GM12878 (cell line): ENCODE measurements at regions not wholly inside any gene's neighbourhood (a gene's known extent, or its start where the extent isn't known, plus 50 kb on each side); places are given as distances from the start of the nearest gene placed in this dataset.

Experiments
- ATAC-seq: fragments of 200-7000 bp; cut with Tn5 transposase; 3 replicates; pipeline ENCODE4 v1.9.1; 2020; ENCODE audit warnings: mild to moderate bottlenecking, moderate library complexity
- BruUV-seq: library from RNA; stranded (reverse); fragments of 400-500 nt; replicated peaks from 2 replicates; lab custom pipeline; 2021; lab: Mats Ljungman, UMichigan
- CTCF ChIA-PET: fragments of 300-600 bp; sonication (Branson Sonifier 250); formaldehyde crosslinking; extraction: SDS; loops from one replicate; lab custom pipeline; 2021; ENCODE audit warnings: inconsistent platforms; lab: Yijun Ruan, JAX
- POLR2A ChIA-PET: fragments of 350-600 bp; formaldehyde crosslinking; extraction: SDS; loops from one replicate; lab custom pipeline; 2021; ENCODE audit warnings: inconsistent platforms; lab: Charles Lee
- RAD21 ChIA-PET: fragments of 300-600 bp; sonication (Branson Sonifier 250); formaldehyde crosslinking; loops from one replicate; lab custom pipeline; 2023; ENCODE audit warnings: antibody characterized with exemption; ENCODE audit not compliant: unreplicated experiment; lab: Charles Lee
- SMC1A ChIA-PET: fragments of 300-600 bp; sonication (Branson Sonifier 250); formaldehyde crosslinking; loops from one replicate; lab custom pipeline; 2023; ENCODE audit not compliant: unreplicated experiment, uncharacterized antibody; lab: Charles Lee
- DNase-seq: peaks from one replicate; pipeline ENCODE4 v3.0.0-alpha.2; 2011; ENCODE audit warnings: low read depth, low spot score
- FAIRE-seq: peaks from 3 replicates; lab custom pipeline; 2011; peaks lifted over from hg19 to GRCh38; lab: Jason Lieb, UNC
- H2AFZ ChIP-seq: 2 replicates; pipeline ENCODE4 v1.6.0; 2011; ENCODE audit warnings: low read depth, low read length, control low read depth; ENCODE audit not compliant: control insufficient read depth
- H3K27ac ChIP-seq: 2 replicates; pipeline ENCODE4 v1.5.1; 2011; ENCODE audit warnings: control low read depth; ENCODE audit not compliant: control insufficient read depth, insufficient read depth
- H3K27me3 ChIP-seq, 2 experiments: replicated peaks in 1 of 2; 2 replicates each; pipeline versions ENCODE4 v1.6.0 to v1.6.1; 2011; ENCODE audit warnings: low read length in 1 of 2; ENCODE audit not compliant: control insufficient read depth in 2 of 2, insufficient read depth in 2 of 2
- H3K36me3 ChIP-seq, 2 experiments: 2 replicates each; pipeline ENCODE4 v1.5.1; 2011; ENCODE audit warnings: low read length in 1 of 2; ENCODE audit not compliant: control insufficient read depth in 2 of 2, insufficient read depth in 2 of 2
- H3K4me1 ChIP-seq: 2 replicates; pipeline ENCODE4 v1.6.1; 2011; ENCODE audit warnings: mild to moderate bottlenecking, low read length, moderate library complexity, mixed read lengths; ENCODE audit not compliant: control insufficient read depth, insufficient read depth
- H3K4me2 ChIP-seq: 2 replicates; pipeline ENCODE4 v1.6.0; 2011; ENCODE audit warnings: control low read depth; ENCODE audit not compliant: control insufficient read depth, insufficient read depth
- H3K4me3 ChIP-seq: fragments of 200-600 bp; sonication (generic); 2 replicates; pipeline ENCODE4 v1.5.1; 2016
- H3K79me2 ChIP-seq: 2 replicates; pipeline ENCODE4 v1.6.0; 2011; ENCODE audit warnings: low read length; ENCODE audit not compliant: control insufficient read depth, insufficient read depth
- H3K9ac ChIP-seq: 2 replicates; pipeline ENCODE4 v1.8.0; 2011; ENCODE audit warnings: low read length, control low read depth, mixed read lengths; ENCODE audit not compliant: control insufficient read depth, insufficient read depth
- H3K9me3 ChIP-seq: replicated peaks from 3 replicates; pipeline ENCODE4 v1.5.1; 2011; ENCODE audit warnings: mild to moderate bottlenecking, low read length; ENCODE audit not compliant: control insufficient read depth, insufficient read depth
- H4K20me1 ChIP-seq: 2 replicates; pipeline ENCODE4 v1.6.0; 2011; ENCODE audit not compliant: control insufficient read depth, insufficient read depth
- BCL11A ChIP-seq: IDR thresholded peaks from 2 replicates; pipeline ENCODE4 v1.6.1; 2011; ENCODE audit warnings: low read depth, low read length
- CHD4 ChIP-seq: fragments of 200-600 bp; sonication (generic); IDR thresholded peaks from 2 replicates; pipeline ENCODE4 v1.6.1; 2016; ENCODE audit warnings: mild to moderate bottlenecking
- EGR1 ChIP-seq, 2 experiments: IDR thresholded peaks; 1 replicate in 1 of 2; 2 replicates in 1 of 2; pipeline ENCODE4 v1.6.1; 2011 to 2012; ENCODE audit warnings: low read depth in 2 of 2, low read length in 2 of 2, borderline replicate concordance in 1 of 2, mild to moderate bottlenecking in 1 of 2, moderate library complexity in 1 of 2
- KAT2A ChIP-seq: conservative IDR thresholded peaks from 2 replicates; pipeline ENCODE4 v1.6.1; 2011; ENCODE audit warnings: low read depth, low read length; ENCODE audit not compliant: control insufficient read depth
- KDM1A ChIP-seq: fragments of 200-600 bp; sonication (generic); IDR thresholded peaks from 2 replicates; pipeline ENCODE4 v1.6.1; 2016; ENCODE audit warnings: borderline replicate concordance
- LARP7 ChIP-seq: fragments of 450-650 bp; IDR thresholded peaks from 2 replicates; pipeline ENCODE4 v1.6.1; 2017; ENCODE audit warnings: mild to moderate bottlenecking
- NFYB ChIP-seq: IDR thresholded peaks from 2 replicates; pipeline ENCODE4 v1.6.1; 2011; ENCODE audit warnings: low read depth, mild to moderate bottlenecking, low read length, improper control_type of control experiment, moderate library complexity; ENCODE audit not compliant: insufficient read depth
- POU2F2 ChIP-seq: IDR thresholded peaks from 3 replicates; pipeline ENCODE4 v1.6.1; 2011; ENCODE audit warnings: low read depth, mild to moderate bottlenecking, low read length, borderline replicate concordance
- RUNX3 ChIP-seq: IDR thresholded peaks from 2 replicates; pipeline ENCODE4 v1.6.1; 2012; ENCODE audit warnings: low read length, inconsistent platforms
- SIN3A ChIP-seq: IDR thresholded peaks from 2 replicates; pipeline ENCODE4 v1.6.1; 2012; ENCODE audit warnings: low read depth, low read length, improper control_type of control experiment
- SREBF1 ChIP-seq: IDR thresholded peaks from 2 replicates; pipeline ENCODE4 v1.6.1; 2012; ENCODE audit warnings: mild to moderate bottlenecking, low read length
- TCF3 ChIP-seq: IDR thresholded peaks from 2 replicates; pipeline ENCODE4 v1.6.1; 2012; ENCODE audit warnings: low read depth, mild to moderate bottlenecking, low read length, borderline replicate concordance; ENCODE audit not compliant: insufficient read depth
- YBX1 ChIP-seq: fragments of 450-650 bp; IDR thresholded peaks from 2 replicates; pipeline ENCODE4 v1.6.1; 2016; ENCODE audit warnings: antibody characterized with exemption
- WGBS: methylation state at CpG from one replicate; pipeline ENCODE4 v1.1.6; 2016; ENCODE audit warnings: low lambda C conversion rate; ENCODE audit not compliant: insufficient replicate concordance, insufficient coverage; ENCODE audit errors: missing lambda C conversion rate; 5-methylcytosine and 5-hydroxymethylcytosine counted together
- in situ Hi-C: fragments of 300-500 bp; cut with MboI; formaldehyde crosslinking; loops from 9 replicates; pipeline ENCODE4 v1.14.3; 2018; ENCODE audit warnings: mixed read lengths
- intact Hi-C: fragments of 100-400 bp; cut with micrococcal nuclease; formaldehyde crosslinking; loops from one replicate; pipeline ENCODE4 v1.14.2; 2022; ENCODE audit not compliant: unreplicated experiment
- TF ChIP-seq, protein P1 (sequence below): fragments of 450-650 bp; IDR thresholded peaks from 2 replicates; pipeline ENCODE4 v1.6.1; 2017; ENCODE audit warnings: antibody characterized with exemption, mild to moderate bottlenecking, moderate library complexity
- TF ChIP-seq, protein P2 (sequence below), 3 experiments: IDR thresholded peaks in 2 of 3; conservative IDR thresholded peaks in 1 of 3; 2 replicates each; pipeline ENCODE4 v1.5.1; 2011; ENCODE audit warnings: low read depth in 3 of 3, low read length in 3 of 3, mild to moderate bottlenecking in 3 of 3, control low read depth in 2 of 3, moderate library complexity in 2 of 3, inconsistent platforms in 1 of 3, mixed read lengths in 1 of 3; ENCODE audit not compliant: control insufficient read depth in 2 of 3, insufficient read depth in 1 of 3; ENCODE audit errors: extremely low read depth in 1 of 3
- TF ChIP-seq, protein P3 (sequence below): fragments of 450-650 bp; IDR thresholded peaks from 2 replicates; pipeline ENCODE4 v1.6.1; 2017; ENCODE audit warnings: mild to moderate bottlenecking
- TF ChIP-seq, protein P4 (sequence below): fragments of 450-650 bp; IDR thresholded peaks from 2 replicates; pipeline ENCODE4 v1.6.1; 2017; ENCODE audit warnings: mild to moderate bottlenecking, low read depth, inconsistent platforms; ENCODE audit not compliant: poor library complexity, severe bottlenecking

DNA sequence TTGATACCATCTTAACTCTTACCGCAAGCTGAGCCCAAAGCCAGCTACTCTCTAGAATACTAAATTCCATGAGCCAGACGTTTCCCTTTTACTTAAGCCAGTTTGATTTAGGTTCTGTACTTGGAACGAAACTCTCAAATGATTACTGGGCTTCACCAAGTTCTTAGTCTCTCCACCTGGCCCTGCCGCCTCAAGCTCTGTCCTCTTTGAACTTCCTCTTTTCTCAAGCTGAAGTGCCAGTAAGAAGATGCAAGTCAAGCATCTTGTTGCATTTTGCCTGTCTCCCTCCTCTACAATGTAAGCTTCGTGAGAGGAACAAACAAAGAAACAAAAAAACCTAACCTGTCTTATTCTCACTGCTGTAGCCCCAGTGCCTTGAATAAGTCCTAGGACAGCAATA is 358.2 kb upstream of the NPVF start:
- no peaks in the 10 kb centered on the region for H3K36me3 ChIP-seq
- no peak for FAIRE-seq
- no peak for DNase-seq
- no peak overlapping the region for H3K4me3 ChIP-seq
- no peak overlapping the region for H3K4me2 ChIP-seq
- ChIA-PET CTCF (interaction anchor here (1.0 to 3.7 kb wide), 5 partner anchors 18 to 330 kb away, joined by 3 to 26 read pairs (median 5); no protein-coding TSS in a partner anchor), RAD21 (no interaction called here), SMC1A (no interaction called here), POLR2A (no interaction called here)
- H3K4me1 ChIP-seq: no peaks in the 10 kb centered on the region
- in situ Hi-C loops (no loop called here), intact Hi-C loops (no loop called here)
- H3K9ac ChIP-seq: no peak overlapping the region
- BruUV-seq: no TSS peak
- H3K27me3 ChIP-seq: no peaks in the 10 kb centered on the region; a peak in 1 of 4 replicates
- ATAC-seq: no peak
- 10% methylated on average over 5 of the region's 5 CpGs for whole genome bisulfite sequencing
- H4K20me1 ChIP-seq: no peaks in the 10 kb centered on the region
- no peaks in the 10 kb centered on the region for H3K9me3 ChIP-seq
- no peaks in the 10 kb centered on the region for H3K79me2 ChIP-seq
- H2AFZ ChIP-seq: no peak overlapping the region
- no peak overlapping the region for H3K27ac ChIP-seq
- TF ChIP-seq RUNX3 (no peak), SREBF1 (no peak), EGR1 (IDR thresholded peaks at IDR 0.05; ENCODE audit: borderline replicate concordance in 1 of 2, low read depth in 2 of 2, low read length in 2 of 2) (no peak), POU2F2 (no peak), KAT2A (no peak), KDM1A (no peak), NFYB (no peak), TCF3 (no peak), YBX1 (no peak), CHD4 (no peak), LARP7 (no peak), SIN3A (no peak), BCL11A (no peak)
- TF ChIP-seq, protein P1, sequence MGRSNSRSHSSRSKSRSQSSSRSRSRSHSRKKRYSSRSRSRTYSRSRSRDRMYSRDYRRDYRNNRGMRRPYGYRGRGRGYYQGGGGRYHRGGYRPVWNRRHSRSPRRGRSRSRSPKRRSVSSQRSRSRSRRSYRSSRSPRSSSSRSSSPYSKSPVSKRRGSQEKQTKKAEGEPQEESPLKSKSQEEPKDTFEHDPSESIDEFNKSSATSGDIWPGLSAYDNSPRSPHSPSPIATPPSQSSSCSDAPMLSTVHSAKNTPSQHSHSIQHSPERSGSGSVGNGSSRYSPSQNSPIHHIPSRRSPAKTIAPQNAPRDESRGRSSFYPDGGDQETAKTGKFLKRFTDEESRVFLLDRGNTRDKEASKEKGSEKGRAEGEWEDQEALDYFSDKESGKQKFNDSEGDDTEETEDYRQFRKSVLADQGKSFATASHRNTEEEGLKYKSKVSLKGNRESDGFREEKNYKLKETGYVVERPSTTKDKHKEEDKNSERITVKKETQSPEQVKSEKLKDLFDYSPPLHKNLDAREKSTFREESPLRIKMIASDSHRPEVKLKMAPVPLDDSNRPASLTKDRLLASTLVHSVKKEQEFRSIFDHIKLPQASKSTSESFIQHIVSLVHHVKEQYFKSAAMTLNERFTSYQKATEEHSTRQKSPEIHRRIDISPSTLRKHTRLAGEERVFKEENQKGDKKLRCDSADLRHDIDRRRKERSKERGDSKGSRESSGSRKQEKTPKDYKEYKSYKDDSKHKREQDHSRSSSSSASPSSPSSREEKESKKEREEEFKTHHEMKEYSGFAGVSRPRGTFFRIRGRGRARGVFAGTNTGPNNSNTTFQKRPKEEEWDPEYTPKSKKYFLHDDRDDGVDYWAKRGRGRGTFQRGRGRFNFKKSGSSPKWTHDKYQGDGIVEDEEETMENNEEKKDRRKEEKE: no peak
- TF ChIP-seq, protein P2, sequence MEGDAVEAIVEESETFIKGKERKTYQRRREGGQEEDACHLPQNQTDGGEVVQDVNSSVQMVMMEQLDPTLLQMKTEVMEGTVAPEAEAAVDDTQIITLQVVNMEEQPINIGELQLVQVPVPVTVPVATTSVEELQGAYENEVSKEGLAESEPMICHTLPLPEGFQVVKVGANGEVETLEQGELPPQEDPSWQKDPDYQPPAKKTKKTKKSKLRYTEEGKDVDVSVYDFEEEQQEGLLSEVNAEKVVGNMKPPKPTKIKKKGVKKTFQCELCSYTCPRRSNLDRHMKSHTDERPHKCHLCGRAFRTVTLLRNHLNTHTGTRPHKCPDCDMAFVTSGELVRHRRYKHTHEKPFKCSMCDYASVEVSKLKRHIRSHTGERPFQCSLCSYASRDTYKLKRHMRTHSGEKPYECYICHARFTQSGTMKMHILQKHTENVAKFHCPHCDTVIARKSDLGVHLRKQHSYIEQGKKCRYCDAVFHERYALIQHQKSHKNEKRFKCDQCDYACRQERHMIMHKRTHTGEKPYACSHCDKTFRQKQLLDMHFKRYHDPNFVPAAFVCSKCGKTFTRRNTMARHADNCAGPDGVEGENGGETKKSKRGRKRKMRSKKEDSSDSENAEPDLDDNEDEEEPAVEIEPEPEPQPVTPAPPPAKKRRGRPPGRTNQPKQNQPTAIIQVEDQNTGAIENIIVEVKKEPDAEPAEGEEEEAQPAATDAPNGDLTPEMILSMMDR (IDR thresholded peaks at IDR 0.05 in 2 of 3, conservative IDR thresholded peaks at IDR 0.05 in 1 of 3; ENCODE audit: control insufficient read depth in 2 of 3, extremely low read depth in 1 of 3, insufficient read depth in 1 of 3, low read depth in 3 of 3, low read length in 3 of 3): no peak
- TF ChIP-seq, protein P3, sequence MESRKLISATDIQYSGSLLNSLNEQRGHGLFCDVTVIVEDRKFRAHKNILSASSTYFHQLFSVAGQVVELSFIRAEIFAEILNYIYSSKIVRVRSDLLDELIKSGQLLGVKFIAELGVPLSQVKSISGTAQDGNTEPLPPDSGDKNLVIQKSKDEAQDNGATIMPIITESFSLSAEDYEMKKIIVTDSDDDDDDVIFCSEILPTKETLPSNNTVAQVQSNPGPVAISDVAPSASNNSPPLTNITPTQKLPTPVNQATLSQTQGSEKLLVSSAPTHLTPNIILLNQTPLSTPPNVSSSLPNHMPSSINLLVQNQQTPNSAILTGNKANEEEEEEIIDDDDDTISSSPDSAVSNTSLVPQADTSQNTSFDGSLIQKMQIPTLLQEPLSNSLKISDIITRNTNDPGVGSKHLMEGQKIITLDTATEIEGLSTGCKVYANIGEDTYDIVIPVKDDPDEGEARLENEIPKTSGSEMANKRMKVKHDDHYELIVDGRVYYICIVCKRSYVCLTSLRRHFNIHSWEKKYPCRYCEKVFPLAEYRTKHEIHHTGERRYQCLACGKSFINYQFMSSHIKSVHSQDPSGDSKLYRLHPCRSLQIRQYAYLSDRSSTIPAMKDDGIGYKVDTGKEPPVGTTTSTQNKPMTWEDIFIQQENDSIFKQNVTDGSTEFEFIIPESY: no peak
- TF ChIP-seq, protein P4, sequence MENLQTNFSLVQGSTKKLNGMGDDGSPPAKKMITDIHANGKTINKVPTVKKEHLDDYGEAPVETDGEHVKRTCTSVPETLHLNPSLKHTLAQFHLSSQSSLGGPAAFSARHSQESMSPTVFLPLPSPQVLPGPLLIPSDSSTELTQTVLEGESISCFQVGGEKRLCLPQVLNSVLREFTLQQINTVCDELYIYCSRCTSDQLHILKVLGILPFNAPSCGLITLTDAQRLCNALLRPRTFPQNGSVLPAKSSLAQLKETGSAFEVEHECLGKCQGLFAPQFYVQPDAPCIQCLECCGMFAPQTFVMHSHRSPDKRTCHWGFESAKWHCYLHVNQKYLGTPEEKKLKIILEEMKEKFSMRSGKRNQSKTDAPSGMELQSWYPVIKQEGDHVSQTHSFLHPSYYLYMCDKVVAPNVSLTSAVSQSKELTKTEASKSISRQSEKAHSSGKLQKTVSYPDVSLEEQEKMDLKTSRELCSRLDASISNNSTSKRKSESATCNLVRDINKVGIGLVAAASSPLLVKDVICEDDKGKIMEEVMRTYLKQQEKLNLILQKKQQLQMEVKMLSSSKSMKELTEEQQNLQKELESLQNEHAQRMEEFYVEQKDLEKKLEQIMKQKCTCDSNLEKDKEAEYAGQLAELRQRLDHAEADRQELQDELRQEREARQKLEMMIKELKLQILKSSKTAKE: no peak
